ENCODE measurements at regions not wholly inside any gene's neighbourhood (a gene's known extent, or its start where the extent isn't known, plus 50 kb on each side); places are given as distances from the start of the nearest gene placed in this dataset.

GRCh38 chr14:99025418-99025817, 246.6 kb downstream of the BCL11B start:
- no peak for DNase-seq (ENCODE audit: low spot score)
- CTCF ChIA-PET = interaction anchor here (1.1 kb wide), 1 partner anchor 10 kb away, joined by 3 read pairs; no protein-coding TSS in a partner anchor
- Mint-ChIP-seq H3K4me3 (no peak overlapping the region), H3K27me3 (ENCODE audit: low read depth) (no peaks in the 10 kb centered on the region), H3K27ac (no peak overlapping the region), H3K9me3 (peaks cover 21% of the 10 kb centered on the region), H3K4me1 (no peaks in the 10 kb centered on the region), H3K36me3 (peaks cover 3% of the 10 kb centered on the region; the same call in 1 of the 2 replicates)
- TF ChIP-seq RORB (CRISPR knock-in tag; IDR thresholded peaks at IDR 0.05) = no peak
- no peak for TF ChIP-seq ERG (CRISPR knock-in tag; IDR thresholded peaks at IDR 0.05)
- no peak for TF ChIP-seq FOXP4 (CRISPR knock-in tag; IDR thresholded peaks at IDR 0.05)
- TF ChIP-seq ELF4 (CRISPR knock-in tag; IDR thresholded peaks at IDR 0.05; ENCODE audit: low read depth) = no peak
- no peak for TF ChIP-seq ZMAT4 (CRISPR knock-in tag; IDR thresholded peaks at IDR 0.05)
- no peak for TF ChIP-seq ZBTB21 (CRISPR knock-in tag; IDR thresholded peaks at IDR 0.05; ENCODE audit: borderline replicate concordance)
- TF ChIP-seq STAT6 (CRISPR knock-in tag; conservative IDR thresholded peaks at IDR 0.05; ENCODE audit: low read depth) = no peak
- no peak for TF ChIP-seq E2F5 (CRISPR knock-in tag; IDR thresholded peaks at IDR 0.05)
- no peak for TF ChIP-seq SMAD3 (CRISPR knock-in tag; IDR thresholded peaks at IDR 0.05; ENCODE audit: borderline replicate concordance)
- TF ChIP-seq ESRRA (CRISPR knock-in tag; IDR thresholded peaks at IDR 0.05; ENCODE audit: borderline replicate concordance) = no peak
- no peak for TF ChIP-seq IRF1 (CRISPR knock-in tag; IDR thresholded peaks at IDR 0.05)
- no peak for TF ChIP-seq NR1H2 (CRISPR knock-in tag; IDR thresholded peaks at IDR 0.05)
- TF ChIP-seq ARID4B (CRISPR knock-in tag; IDR thresholded peaks at IDR 0.05; ENCODE audit: borderline replicate concordance) = no peak
- no peak for TF ChIP-seq OVOL2 (CRISPR knock-in tag; IDR thresholded peaks at IDR 0.05; ENCODE audit: borderline replicate concordance)
- no peak for TF ChIP-seq ZNF425 (CRISPR knock-in tag; conservative IDR thresholded peaks at IDR 0.05)
- TF ChIP-seq ZNF416 (CRISPR knock-in tag; IDR thresholded peaks at IDR 0.05) = no peak
- no peak for TF ChIP-seq SOX15 (CRISPR knock-in tag; IDR thresholded peaks at IDR 0.05)
- TF ChIP-seq ZNF263 (CRISPR knock-in tag; IDR thresholded peaks at IDR 0.05; ENCODE audit: low read depth) = no peak
- no peak for ATAC-seq
- POLR2A ChIA-PET = no interaction called here

Measured in WTC11 (cell line).